ENCODE measurements at regions not wholly inside any gene's neighbourhood (a gene's known extent, or its start where the extent isn't known, plus 50 kb on each side); places are given as distances from the start of the nearest gene placed in this dataset.

DNA sequence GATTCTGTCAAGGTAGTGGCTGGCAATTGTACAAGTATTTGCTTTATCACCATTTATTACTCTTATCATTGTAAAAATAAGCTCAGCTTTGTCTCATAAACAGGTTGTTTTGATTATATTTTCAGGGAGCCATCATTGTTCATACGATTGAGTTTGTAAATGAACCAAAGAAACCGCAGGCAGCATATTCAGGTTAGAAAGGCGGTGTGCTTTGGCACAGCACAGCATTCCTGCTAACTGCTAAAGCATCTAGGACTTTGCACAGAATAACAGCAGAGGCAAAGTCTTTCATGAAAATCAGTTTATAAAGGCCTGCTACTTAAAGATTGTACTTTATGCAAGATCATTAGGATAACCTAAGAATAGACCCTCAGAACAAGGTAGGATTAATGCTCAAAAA is 281.5 kb upstream of the SLC24A2 start:
- TF ChIP-seq, protein P1, sequence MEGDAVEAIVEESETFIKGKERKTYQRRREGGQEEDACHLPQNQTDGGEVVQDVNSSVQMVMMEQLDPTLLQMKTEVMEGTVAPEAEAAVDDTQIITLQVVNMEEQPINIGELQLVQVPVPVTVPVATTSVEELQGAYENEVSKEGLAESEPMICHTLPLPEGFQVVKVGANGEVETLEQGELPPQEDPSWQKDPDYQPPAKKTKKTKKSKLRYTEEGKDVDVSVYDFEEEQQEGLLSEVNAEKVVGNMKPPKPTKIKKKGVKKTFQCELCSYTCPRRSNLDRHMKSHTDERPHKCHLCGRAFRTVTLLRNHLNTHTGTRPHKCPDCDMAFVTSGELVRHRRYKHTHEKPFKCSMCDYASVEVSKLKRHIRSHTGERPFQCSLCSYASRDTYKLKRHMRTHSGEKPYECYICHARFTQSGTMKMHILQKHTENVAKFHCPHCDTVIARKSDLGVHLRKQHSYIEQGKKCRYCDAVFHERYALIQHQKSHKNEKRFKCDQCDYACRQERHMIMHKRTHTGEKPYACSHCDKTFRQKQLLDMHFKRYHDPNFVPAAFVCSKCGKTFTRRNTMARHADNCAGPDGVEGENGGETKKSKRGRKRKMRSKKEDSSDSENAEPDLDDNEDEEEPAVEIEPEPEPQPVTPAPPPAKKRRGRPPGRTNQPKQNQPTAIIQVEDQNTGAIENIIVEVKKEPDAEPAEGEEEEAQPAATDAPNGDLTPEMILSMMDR (conservative IDR thresholded peaks at IDR 0.05; ENCODE audit: low read length), result no peak
- no peak for TF ChIP-seq EZH2phosphoT487 (IDR thresholded peaks at IDR 0.05; ENCODE audit: borderline replicate concordance, low read depth, low read length)

All from OCI-LY7 (cell line).